Vagina (tissue), 2 donors: ENCODE measurements at regions not wholly inside any gene's neighbourhood (a gene's known extent, or its start where the extent isn't known, plus 50 kb on each side); places are given as distances from the start of the nearest gene placed in this dataset.

Experiments used
- DNase-seq, 2 donors: peaks; one replicate each; pipeline ENCODE4 v3.0.0-alpha.2; 2017; ENCODE audit errors: extremely low spot score in 2 of 2
- H3K27ac ChIP-seq: fragments of 200-600 bp; sonication (generic); one replicate; pipeline ENCODE4 v1.5.1; 2019
- H3K27me3 ChIP-seq: fragments of 200-600 bp; sonication (generic); one replicate; pipeline ENCODE4 v1.5.1; 2019
- H3K36me3 ChIP-seq, 2 donors: fragments of 200-600 bp; sonication (generic); one replicate each; pipeline ENCODE4 v1.5.1; 2017 to 2019
- H3K4me1 ChIP-seq: fragments of 200-600 bp; sonication (generic); one replicate; pipeline ENCODE4 v1.5.1; 2019
- H3K4me3 ChIP-seq, 2 donors: fragments of 200-600 bp; sonication (generic); 1 replicate in 1 of 2; 2 replicates in 1 of 2; pipeline ENCODE4 v1.5.1; 2016 to 2019
- H3K9me3 ChIP-seq: fragments of 200-600 bp; sonication (generic); one replicate; pipeline ENCODE4 v1.5.1; 2019
- CTCF ChIP-seq, 3 experiments: fragments of 450-650 bp in 2 of 3; fragments of 200-600 bp in 1 of 3; sonication (generic) in 1 of 3; IDR thresholded peaks; one replicate each; pipeline ENCODE4 v1.5.1; 2017 to 2019; ENCODE audit warnings: antibody characterized with exemption in 3 of 3, mild to moderate bottlenecking in 2 of 3, moderate library complexity in 2 of 3
- POLR2A ChIP-seq, 2 donors: fragments of 450-650 bp; IDR thresholded peaks; one replicate each; pipeline ENCODE4 v1.6.1; 2017; ENCODE audit warnings: antibody characterized with exemption in 2 of 2, mild to moderate bottlenecking in 2 of 2, moderate library complexity in 2 of 2
- POLR2AphosphoS5 ChIP-seq, 2 donors: sonication (generic); formaldehyde crosslinking; IDR thresholded peaks; one replicate each; pipeline ENCODE4 v1.9.0; 2017; ENCODE audit warnings: antibody characterized with exemption in 2 of 2, mild to moderate bottlenecking in 2 of 2, low read depth in 1 of 2; ENCODE audit not compliant: insufficient read depth in 1 of 2
- intact Hi-C: fragments of 100-400 bp; cut with DNase I; formaldehyde crosslinking; loops from one replicate; pipeline ENCODE4 v1.15.1; 2023

- DNase-seq, result no peak
- no peaks in the 10 kb centered on the region for H3K9me3 ChIP-seq
- TF ChIP-seq POLR2AphosphoS5 (IDR thresholded peaks at IDR 0.05; ENCODE audit: insufficient read depth in 1 of 2, low read depth in 1 of 2) (no peak), CTCF (IDR thresholded peaks at IDR 0.05) (no peak), POLR2A (IDR thresholded peaks at IDR 0.05) (no peak)
- intact Hi-C loops, result no loop called here
- H3K36me3 ChIP-seq, result no peaks in the 10 kb centered on the region
- no peaks in the 10 kb centered on the region for H3K27me3 ChIP-seq
- no peaks in the 10 kb centered on the region for H3K4me1 ChIP-seq
- H3K4me3 ChIP-seq, result no peak overlapping the region
- no peak overlapping the region for H3K27ac ChIP-seq
Measured at GRCh38 chr13:83557845-83558244, 324.4 kb downstream of the SLITRK1 start.

DNA sequence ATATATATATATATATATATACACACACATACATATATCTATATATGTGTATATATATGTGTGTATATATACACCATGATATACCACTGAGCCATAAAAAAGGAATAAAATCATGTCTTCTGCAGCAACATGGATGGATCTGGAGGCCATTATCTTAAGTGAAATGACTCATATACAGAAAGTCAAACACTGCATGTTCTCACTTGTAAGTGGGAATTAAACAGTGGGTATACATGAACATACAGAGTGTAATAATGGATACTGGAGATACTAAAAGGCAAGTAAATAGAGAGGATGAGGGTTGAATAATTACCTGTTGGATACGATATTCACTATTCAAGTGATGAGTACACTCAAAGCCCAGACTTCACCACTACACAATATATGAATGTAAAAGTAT, 332.6 kb downstream of the SLITRK1 start:
- intact Hi-C loops, result no loop called here
- Histone ChIP-seq H3K4me1 (no peaks in the 10 kb centered on the region), H3K27ac (no peak overlapping the region), H3K9me3 (no peaks in the 10 kb centered on the region), H3K4me3 (no peak overlapping the region), H3K27me3 (no peaks in the 10 kb centered on the region), H3K36me3 (no peaks in the 10 kb centered on the region)
- TF ChIP-seq POLR2A (IDR thresholded peaks at IDR 0.05) (no peak), POLR2AphosphoS5 (IDR thresholded peaks at IDR 0.05; ENCODE audit: insufficient read depth in 1 of 2, low read depth in 1 of 2) (no peak), CTCF (IDR thresholded peaks at IDR 0.05) (no peak)
- DNase-seq, result no peak

GRCh38 chr13:83547043-83547442, 335.2 kb downstream of the SLITRK1 start:
- no peaks in the 10 kb centered on the region for H3K9me3 ChIP-seq
- intact Hi-C loops, result no loop called here
- H3K27ac ChIP-seq, result no peak overlapping the region
- H3K4me3 ChIP-seq, result no peak overlapping the region
- no peaks in the 10 kb centered on the region for H3K4me1 ChIP-seq
- H3K27me3 ChIP-seq, result no peaks in the 10 kb centered on the region
- TF ChIP-seq POLR2A (IDR thresholded peaks at IDR 0.05) (no peak), POLR2AphosphoS5 (IDR thresholded peaks at IDR 0.05; ENCODE audit: insufficient read depth in 1 of 2, low read depth in 1 of 2) (no peak), CTCF (IDR thresholded peaks at IDR 0.05) (no peak)
- H3K36me3 ChIP-seq, result no peaks in the 10 kb centered on the region
- no peak for DNase-seq

- intact Hi-C loops, result no loop called here
- H3K4me1 ChIP-seq, result no peaks in the 10 kb centered on the region
- no peak for DNase-seq
- H3K9me3 ChIP-seq, result no peaks in the 10 kb centered on the region
- no peaks in the 10 kb centered on the region for H3K27me3 ChIP-seq
- H3K36me3 ChIP-seq, result no peaks in the 10 kb centered on the region
- TF ChIP-seq POLR2A (IDR thresholded peaks at IDR 0.05) (no peak), CTCF (IDR thresholded peaks at IDR 0.05) (no peak), POLR2AphosphoS5 (IDR thresholded peaks at IDR 0.05; ENCODE audit: insufficient read depth in 1 of 2, low read depth in 1 of 2) (no peak)
- no peak overlapping the region for H3K4me3 ChIP-seq
- no peak overlapping the region for H3K27ac ChIP-seq
Measured at GRCh38 chr13:83546476-83546875, 335.8 kb downstream of the SLITRK1 start.

GRCh38 chr13:83538636-83539035, 343.6 kb downstream of the SLITRK1 start:
- no peak for DNase-seq
- Histone ChIP-seq H3K4me1 (no peaks in the 10 kb centered on the region), H3K36me3 (no peaks in the 10 kb centered on the region), H3K4me3 (no peak overlapping the region), H3K9me3 (no peaks in the 10 kb centered on the region), H3K27ac (no peak overlapping the region), H3K27me3 (no peaks in the 10 kb centered on the region)
- TF ChIP-seq POLR2A (IDR thresholded peaks at IDR 0.05), result no peak
- no peak for TF ChIP-seq POLR2AphosphoS5 (IDR thresholded peaks at IDR 0.05; ENCODE audit: insufficient read depth in 1 of 2, low read depth in 1 of 2)
- no peak for TF ChIP-seq CTCF (IDR thresholded peaks at IDR 0.05)
- intact Hi-C loops, result no loop called here
